ENCODE measurements at regions not wholly inside any gene's neighbourhood (a gene's known extent, or its start where the extent isn't known, plus 50 kb on each side); places are given as distances from the start of the nearest gene placed in this dataset.

DNA sequence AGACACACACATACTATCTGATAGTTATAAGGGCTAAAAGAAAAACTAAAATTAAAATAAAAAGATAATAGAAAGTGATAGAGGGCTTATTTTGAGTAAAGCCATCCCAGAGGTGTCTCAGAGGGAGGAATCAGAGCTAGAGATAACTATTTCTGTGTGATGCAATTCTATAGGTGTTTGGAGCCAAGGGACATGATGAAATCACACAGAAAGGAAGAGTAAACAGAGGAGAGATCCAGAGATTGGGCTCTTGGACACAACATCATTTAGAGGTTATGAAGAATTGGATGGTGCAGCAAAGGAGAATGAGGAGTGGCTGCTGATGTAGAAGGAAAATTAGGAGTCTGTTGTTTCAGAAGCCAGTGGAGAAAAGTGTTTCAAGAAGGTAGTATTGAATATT lies 393.5 kb downstream of the DIRAS2 start:
- Histone ChIP-seq H3K36me3 (ENCODE audit: insufficient read depth, low read length) (no peaks in the 10 kb centered on the region), H3K9me3 (ENCODE audit: control insufficient read depth, insufficient read depth, low read length) (no peaks in the 10 kb centered on the region; the same call in 1 of the 2 replicates)

DNA sequence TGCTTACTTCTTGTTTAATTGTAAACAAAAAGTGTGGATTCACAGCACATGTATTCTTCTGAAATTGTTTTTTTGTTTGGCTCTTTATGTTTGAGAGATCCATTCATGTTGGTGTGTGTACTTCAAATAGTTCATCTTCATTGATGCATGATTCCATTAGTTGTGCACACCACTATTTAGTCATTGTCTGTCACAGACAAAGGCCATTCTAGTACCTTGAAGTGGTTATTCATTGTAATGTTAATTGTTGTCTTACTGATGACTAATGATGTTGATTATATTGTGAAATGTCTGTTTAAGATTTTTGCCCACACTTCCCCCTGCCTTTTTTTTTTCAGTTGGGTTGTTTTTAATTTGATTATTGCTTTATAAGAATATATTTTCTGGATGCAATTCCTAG lies 391.3 kb downstream of the DIRAS2 start:
- H3K9me3 ChIP-seq (ENCODE audit: control insufficient read depth, insufficient read depth, low read length) = no peaks in the 10 kb centered on the region; the same call in 1 of the 2 replicates
- no peaks in the 10 kb centered on the region for H3K36me3 ChIP-seq (ENCODE audit: insufficient read depth, low read length)
- H3K9ac ChIP-seq (ENCODE audit: low read depth, low read length) = no peak overlapping the region
- H3K4me1 ChIP-seq (ENCODE audit: insufficient read depth, low read length) = no peaks in the 10 kb centered on the region

More for the DNA sequence above, 393.5 kb downstream of the DIRAS2 start:
- H3K4me1 ChIP-seq (ENCODE audit: insufficient read depth, low read length) = no peaks in the 10 kb centered on the region
- H3K9ac ChIP-seq (ENCODE audit: low read depth, low read length) = no peak overlapping the region

DNA sequence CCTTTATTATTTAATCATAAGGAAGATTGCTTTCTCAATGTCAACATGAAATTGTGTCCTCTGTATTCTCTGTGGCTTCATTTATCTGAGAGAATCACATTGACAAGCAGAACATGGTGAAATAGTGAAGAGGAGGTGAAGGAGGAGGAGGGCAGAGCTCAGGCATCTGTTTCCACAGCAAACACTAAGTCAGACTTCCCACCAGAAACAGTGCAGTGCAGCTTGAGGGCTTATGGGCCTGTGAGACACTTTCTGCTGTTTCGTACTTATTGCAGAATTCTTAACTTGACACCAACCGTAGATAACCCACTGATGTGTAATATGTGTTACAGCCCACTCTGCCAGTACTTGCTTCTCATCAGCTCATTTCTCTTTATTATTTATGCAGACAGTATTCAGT lies 386.3 kb downstream of the DIRAS2 start:
- Histone ChIP-seq H3K36me3 (ENCODE audit: insufficient read depth, low read length) (no peaks in the 10 kb centered on the region), H3K9me3 (ENCODE audit: control insufficient read depth, insufficient read depth, low read length) (no peaks in the 10 kb centered on the region; the same call in 1 of the 2 replicates), H3K4me1 (ENCODE audit: insufficient read depth, low read length) (no peaks in the 10 kb centered on the region), H3K9ac (ENCODE audit: low read depth, low read length) (no peak overlapping the region)

DNA sequence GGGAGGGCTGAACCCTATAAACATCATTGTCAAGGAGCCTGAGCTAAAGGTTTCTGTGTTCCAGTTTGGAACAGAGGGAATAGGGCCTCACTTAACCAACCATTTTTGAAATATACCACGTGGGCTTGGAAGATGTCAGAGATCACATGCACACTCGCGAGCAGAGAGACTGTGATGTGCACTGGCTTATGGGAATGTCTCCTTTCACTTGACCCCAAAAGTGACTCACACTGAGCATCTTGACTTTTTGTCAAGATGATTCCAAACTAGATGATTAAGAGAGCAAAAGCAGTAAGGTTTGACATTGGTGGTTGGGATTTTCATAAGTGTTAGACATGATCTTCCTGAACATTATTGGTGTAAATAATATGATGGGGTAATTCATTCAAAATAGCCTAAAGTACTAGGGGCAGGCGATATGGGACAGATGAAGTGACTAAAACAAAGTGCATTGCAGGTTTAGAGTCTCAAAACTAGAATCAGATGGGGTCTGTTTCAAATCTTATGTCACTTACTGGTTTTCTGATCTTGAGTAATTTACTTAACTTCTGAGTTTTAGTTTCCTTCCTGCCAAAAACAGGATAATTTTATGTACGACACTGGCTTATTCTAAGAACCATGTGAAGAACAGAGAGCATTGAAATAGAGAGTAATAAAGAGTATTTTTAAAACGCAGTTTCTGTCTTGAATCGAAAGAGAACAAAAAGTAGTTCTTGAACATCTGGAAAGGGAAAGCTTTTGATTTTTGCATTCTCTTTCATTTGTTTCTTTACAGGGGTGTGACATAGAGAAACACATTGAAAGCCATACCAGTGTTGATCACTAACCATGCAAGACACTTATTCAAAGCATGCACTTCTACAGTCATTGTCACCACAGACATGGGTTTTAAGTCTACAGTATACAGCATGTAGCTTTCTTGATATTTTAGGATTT lies 383.0 kb downstream of the DIRAS2 start:
- no peaks in the 10 kb centered on the region for H3K36me3 ChIP-seq (ENCODE audit: insufficient read depth, low read length)
- H3K9me3 ChIP-seq (ENCODE audit: control insufficient read depth, insufficient read depth, low read length) = no peaks in the 10 kb centered on the region; the same call in 1 of the 2 replicates
- no peaks in the 10 kb centered on the region for H3K4me1 ChIP-seq (ENCODE audit: insufficient read depth, low read length)
- no peak overlapping the region for H3K9ac ChIP-seq (ENCODE audit: low read depth, low read length)

DNA sequence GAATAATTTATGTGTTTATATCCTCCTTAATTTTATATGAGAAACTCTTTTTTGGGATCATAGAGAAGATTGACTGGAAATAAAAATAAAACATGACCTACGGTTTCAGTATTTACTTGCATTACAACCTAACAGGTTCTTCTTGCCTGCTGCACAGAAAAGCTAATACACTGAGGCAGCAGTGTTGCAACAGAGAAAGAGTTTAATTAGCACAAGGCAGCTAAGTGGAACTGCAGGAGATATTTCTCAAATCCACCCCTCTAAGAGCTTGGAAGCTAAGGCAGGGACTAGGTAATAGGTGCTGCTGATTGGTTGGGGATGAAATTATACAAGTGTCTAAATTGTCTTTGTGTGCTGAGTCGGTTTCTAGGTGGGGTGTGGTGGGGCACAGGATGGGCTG lies 380.9 kb downstream of the DIRAS2 start:
- Histone ChIP-seq H3K9ac (ENCODE audit: low read depth, low read length) (no peak overlapping the region), H3K4me1 (ENCODE audit: insufficient read depth, low read length) (no peaks in the 10 kb centered on the region), H3K9me3 (ENCODE audit: control insufficient read depth, insufficient read depth, low read length) (no peaks in the 10 kb centered on the region; the same call in 1 of the 2 replicates)

DNA sequence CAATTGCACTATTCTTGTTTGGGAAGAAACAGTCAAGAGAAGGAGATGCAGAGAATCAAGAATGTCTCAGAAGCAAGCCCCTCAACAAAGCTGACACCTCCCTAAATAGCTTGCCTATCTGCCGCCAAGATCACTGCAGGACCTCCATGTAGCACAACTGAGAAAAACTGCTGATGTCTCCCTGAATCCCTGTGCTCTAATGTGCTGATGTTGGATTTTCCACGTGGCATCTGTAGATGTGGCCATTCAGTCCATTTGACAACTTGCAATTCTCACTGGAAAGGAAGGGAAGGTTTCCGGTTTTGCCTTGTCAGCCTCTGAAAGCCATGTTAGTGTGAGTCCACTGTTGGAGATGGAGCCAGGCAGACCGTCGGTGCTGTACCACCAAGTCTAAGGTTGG lies 374.0 kb downstream of the DIRAS2 start:
- H3K9ac ChIP-seq (ENCODE audit: low read depth, low read length) = no peak overlapping the region
- H3K9me3 ChIP-seq (ENCODE audit: control insufficient read depth, insufficient read depth, low read length) = no peaks in the 10 kb centered on the region
- no peaks in the 10 kb centered on the region for H3K36me3 ChIP-seq (ENCODE audit: insufficient read depth, low read length)
- H3K4me1 ChIP-seq (ENCODE audit: insufficient read depth, low read length) = no peaks in the 10 kb centered on the region

More for the DNA sequence above, 380.9 kb downstream of the DIRAS2 start:
- no peaks in the 10 kb centered on the region for H3K36me3 ChIP-seq (ENCODE audit: insufficient read depth, low read length)

DNA sequence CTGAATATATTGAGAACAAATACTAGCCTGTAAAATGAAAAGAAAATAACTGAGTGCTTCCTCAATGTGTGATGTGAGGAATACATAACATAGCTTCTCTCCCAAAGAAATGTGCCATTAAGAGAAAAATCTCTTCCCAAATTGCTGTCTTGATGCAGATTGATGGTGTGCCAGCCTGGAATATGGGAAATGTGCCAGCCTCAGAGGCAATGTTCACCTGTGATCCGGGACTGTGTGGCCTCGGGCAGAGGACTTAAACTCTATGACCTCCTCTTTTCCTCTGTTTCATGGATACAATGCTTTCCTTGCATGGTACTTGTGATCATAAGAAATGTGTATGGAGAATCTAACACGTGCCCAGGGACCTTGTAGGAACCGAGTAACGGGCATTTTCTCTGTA lies 370.9 kb downstream of the DIRAS2 start:
- no peaks in the 10 kb centered on the region for H3K36me3 ChIP-seq (ENCODE audit: insufficient read depth, low read length)
- H3K9me3 ChIP-seq (ENCODE audit: control insufficient read depth, insufficient read depth, low read length) = no peaks in the 10 kb centered on the region
- no peak overlapping the region for H3K9ac ChIP-seq (ENCODE audit: low read depth, low read length)
- H3K4me1 ChIP-seq (ENCODE audit: insufficient read depth, low read length) = no peaks in the 10 kb centered on the region

DNA sequence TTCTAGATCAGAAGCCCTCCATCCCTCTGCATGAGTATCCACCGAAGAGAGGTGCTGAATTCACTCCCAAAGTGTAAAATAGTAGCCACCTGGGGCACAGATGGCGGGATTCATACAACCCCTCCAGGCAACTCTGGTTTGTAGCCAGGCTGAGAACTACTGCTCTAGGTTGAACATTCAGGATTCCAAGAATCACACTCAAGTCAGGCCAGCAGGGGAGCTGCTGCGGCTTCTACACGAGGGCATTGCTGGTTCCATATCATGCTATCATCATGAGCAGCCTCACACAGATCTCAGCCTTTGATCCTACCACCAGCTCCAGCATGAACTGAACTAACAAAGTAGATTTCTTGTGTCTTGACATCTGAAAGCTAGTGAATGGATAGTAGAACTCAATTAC lies 367.9 kb downstream of the DIRAS2 start:
- Histone ChIP-seq H3K9me3 (ENCODE audit: control insufficient read depth, insufficient read depth, low read length) (no peaks in the 10 kb centered on the region), H3K4me1 (ENCODE audit: insufficient read depth, low read length) (no peaks in the 10 kb centered on the region), H3K9ac (ENCODE audit: low read depth, low read length) (no peak overlapping the region), H3K36me3 (ENCODE audit: insufficient read depth, low read length) (no peaks in the 10 kb centered on the region)

DNA sequence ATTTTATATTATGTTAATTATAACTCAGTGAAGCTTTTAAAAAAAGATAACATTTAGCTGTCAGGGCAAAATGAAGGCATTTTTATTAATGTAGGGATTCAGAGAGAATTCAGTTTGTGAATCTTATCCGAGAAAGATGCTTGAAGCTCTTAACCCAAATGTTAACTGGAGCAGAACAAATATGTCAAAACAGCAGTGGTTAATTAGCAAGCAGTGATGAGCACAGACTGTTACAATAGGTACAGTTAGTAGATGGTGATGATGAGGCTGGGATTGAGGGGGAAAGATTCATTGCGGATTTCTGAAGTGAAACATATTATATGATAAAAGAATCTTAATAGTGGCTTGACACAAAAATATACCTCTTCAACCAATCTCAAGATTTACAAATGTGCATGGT lies 356.7 kb downstream of the DIRAS2 start:
- no peak overlapping the region for H3K9ac ChIP-seq (ENCODE audit: low read depth, low read length)
- H3K36me3 ChIP-seq (ENCODE audit: insufficient read depth, low read length) = no peaks in the 10 kb centered on the region
- no peaks in the 10 kb centered on the region; the same call in 1 of the 2 replicates for H3K9me3 ChIP-seq (ENCODE audit: control insufficient read depth, insufficient read depth, low read length)
- H3K4me1 ChIP-seq (ENCODE audit: insufficient read depth, low read length) = no peaks in the 10 kb centered on the region

DNA sequence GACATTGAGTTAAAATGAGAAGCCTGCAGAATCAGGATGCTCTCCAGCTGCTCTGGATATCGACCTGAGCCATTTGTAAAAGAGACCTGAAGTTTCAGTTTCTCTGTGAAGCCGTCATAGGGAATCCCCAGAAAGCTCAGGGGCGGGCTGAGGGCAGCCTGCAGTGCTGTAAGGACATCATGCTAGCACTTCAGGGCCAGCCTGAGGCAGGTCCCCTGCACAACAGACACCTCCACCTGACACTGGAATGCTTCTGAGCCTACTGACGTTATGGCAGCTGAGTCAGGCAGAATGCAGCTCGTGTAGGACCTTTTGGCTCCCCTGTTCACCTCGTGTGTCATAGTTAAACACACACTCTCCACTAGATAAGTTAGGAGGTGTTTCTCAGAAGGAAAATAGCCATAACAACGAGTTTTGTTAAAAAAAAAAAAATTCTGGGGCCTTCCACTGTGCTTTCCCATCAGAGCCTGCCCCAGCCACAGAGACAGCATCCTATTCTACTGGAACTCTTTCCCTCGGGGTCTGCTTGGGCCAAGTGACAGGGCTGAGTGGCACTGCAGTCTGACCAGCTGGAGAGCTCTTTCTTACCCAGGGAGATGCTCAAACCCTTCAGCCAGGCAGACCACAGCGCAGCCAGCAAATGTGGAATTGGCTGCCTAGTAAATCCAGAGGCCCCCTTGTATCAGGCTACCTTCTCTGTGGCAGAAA lies 354.9 kb downstream of the DIRAS2 start:
- no peak overlapping the region for H3K9ac ChIP-seq (ENCODE audit: low read depth, low read length)
- H3K36me3 ChIP-seq (ENCODE audit: insufficient read depth, low read length) = no peaks in the 10 kb centered on the region

DNA sequence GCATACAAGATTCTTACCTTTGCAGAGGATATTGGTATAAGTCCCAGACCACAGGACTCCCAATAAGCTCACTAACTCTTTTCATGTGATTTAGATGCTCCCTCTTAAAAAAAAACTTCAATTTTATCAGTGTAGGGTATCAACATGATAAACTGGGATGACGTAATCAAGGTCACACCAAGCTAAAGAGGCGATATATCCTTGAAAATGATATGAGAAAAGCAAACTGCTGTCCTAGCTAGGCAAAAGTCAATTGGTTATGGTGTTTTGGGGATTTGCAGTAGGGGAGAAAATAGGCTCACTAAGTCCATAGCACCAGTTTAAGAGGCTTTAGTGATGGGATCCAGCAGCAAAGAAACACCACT lies 354.4 kb downstream of the DIRAS2 start:
- Histone ChIP-seq H3K4me1 (ENCODE audit: insufficient read depth, low read length) (no peaks in the 10 kb centered on the region), H3K9ac (ENCODE audit: low read depth, low read length) (no peak overlapping the region), H3K9me3 (ENCODE audit: control insufficient read depth, insufficient read depth, low read length) (no peaks in the 10 kb centered on the region; the same call in 1 of the 2 replicates), H3K36me3 (ENCODE audit: insufficient read depth, low read length) (no peaks in the 10 kb centered on the region)

More for the DNA sequence above, 354.9 kb downstream of the DIRAS2 start:
- H3K9me3 ChIP-seq (ENCODE audit: control insufficient read depth, insufficient read depth, low read length) = no peaks in the 10 kb centered on the region; the same call in 1 of the 2 replicates
- no peaks in the 10 kb centered on the region for H3K4me1 ChIP-seq (ENCODE audit: insufficient read depth, low read length)

DNA sequence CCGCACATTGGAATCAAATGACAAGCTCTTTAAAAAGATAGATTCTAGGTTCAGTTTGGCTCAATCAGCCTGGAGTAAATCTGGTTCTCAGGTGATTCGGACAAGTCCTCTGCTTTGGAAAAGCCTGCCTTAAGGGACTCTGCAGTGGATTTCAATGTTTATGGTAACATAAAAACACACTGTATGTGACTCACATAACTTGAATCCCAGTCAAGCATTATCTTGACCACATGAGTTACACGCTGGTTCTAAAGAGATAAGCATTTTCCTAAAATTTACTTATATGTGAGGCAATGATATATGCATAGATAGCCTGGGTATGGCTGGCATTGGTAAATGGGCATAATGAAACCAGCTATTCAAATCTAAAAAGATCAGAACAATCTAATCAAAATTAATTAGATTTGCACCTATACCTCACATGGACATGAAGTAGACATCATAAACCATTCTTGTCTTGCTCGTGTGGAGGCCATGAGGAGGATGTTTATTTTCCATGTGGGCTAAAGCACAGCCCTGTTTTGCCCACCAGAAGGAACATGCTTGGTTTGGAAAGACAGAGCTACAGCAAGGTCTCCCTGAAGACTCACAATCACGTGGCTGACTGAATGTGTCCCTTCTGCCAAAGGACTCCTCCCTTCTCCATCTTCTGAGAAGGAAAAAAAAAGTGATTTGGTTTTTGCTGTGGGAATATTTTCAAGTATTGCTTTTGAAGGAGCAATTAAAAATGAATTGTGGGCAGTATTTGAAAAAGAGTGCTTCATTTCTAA lies 351.7 kb downstream of the DIRAS2 start:
- no peaks in the 10 kb centered on the region for H3K4me1 ChIP-seq (ENCODE audit: insufficient read depth, low read length)
- no peaks in the 10 kb centered on the region for H3K36me3 ChIP-seq (ENCODE audit: insufficient read depth, low read length)
- H3K9me3 ChIP-seq (ENCODE audit: control insufficient read depth, insufficient read depth, low read length) = no peaks in the 10 kb centered on the region; the same call in 1 of the 2 replicates
- H3K9ac ChIP-seq (ENCODE audit: low read depth, low read length) = no peak overlapping the region

DNA sequence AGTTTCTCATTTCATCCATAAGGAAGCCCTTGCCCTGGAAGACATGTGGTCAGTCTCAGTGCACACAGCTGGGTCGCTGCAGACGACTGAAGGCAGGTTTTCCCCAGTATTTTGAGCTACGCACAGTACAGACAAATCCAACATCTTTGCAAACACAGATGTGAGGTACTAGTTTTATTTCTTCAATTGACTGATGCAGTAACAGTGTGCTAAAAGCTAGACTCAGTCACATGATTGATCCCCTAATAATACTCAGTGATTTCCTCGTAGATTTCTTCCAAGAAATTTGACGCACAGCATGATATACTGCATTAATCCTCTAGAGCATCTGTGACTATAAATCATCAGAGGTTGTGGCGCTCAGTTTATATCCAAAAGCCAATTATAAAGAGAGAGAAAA lies 346.1 kb downstream of the DIRAS2 start:
- H3K36me3 ChIP-seq (ENCODE audit: insufficient read depth, low read length) = no peaks in the 10 kb centered on the region
- H3K9ac ChIP-seq (ENCODE audit: low read depth, low read length) = no peak overlapping the region
- no peaks in the 10 kb centered on the region for H3K9me3 ChIP-seq (ENCODE audit: control insufficient read depth, insufficient read depth, low read length)
- peaks cover 4% of the 10 kb centered on the region; the same call in 1 of the 2 replicates for H3K4me1 ChIP-seq (ENCODE audit: insufficient read depth, low read length)

DNA sequence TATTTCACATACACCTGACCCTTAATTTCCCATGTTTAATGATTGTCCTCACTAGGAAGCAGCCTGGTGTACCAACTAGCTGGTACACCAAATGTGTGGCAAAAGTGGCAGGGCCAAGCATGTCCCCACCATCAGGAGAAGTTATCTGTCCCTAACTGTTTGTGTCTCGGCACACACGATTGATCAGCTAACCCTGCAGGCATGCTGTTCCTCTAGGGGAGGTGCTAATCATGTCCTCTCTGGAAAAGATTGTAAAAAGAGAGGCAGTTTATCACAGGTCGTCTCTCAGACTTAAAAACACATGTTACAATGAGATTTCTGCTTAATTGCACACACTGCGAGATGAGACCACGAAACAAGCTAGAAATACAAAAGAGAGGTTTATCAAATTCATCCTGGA lies 342.7 kb downstream of the DIRAS2 start:
- H3K9me3 ChIP-seq (ENCODE audit: control insufficient read depth, insufficient read depth, low read length) = no peaks in the 10 kb centered on the region

More for the DNA sequence above, 342.7 kb downstream of the DIRAS2 start:
- Histone ChIP-seq H3K9ac (ENCODE audit: low read depth, low read length) (no peak overlapping the region), H3K4me1 (ENCODE audit: insufficient read depth, low read length) (peaks cover 4% of the 10 kb centered on the region; the same call in 1 of the 2 replicates), H3K36me3 (ENCODE audit: insufficient read depth, low read length) (no peaks in the 10 kb centered on the region)

Measured in ES-I3 (cell line).